GM19397 (cell line): ENCODE measurements at regions not wholly inside any gene's neighbourhood (a gene's known extent, or its start where the extent isn't known, plus 50 kb on each side); places are given as distances from the start of the nearest gene placed in this dataset.
"Not testable (repeated sequence)": the region's sequence is repeated elsewhere in the genome, so short reads cannot be mapped to it uniquely, and the experiment has no call there.

Source experiments
- ATAC-seq: cut with Tn5 transposase; IDR thresholded peaks from one replicate; pipeline ENCODE4 v1.9.1; 2021; ENCODE audit warnings: mild to moderate bottlenecking, moderate library complexity; ENCODE audit not compliant: unreplicated experiment

DNA sequence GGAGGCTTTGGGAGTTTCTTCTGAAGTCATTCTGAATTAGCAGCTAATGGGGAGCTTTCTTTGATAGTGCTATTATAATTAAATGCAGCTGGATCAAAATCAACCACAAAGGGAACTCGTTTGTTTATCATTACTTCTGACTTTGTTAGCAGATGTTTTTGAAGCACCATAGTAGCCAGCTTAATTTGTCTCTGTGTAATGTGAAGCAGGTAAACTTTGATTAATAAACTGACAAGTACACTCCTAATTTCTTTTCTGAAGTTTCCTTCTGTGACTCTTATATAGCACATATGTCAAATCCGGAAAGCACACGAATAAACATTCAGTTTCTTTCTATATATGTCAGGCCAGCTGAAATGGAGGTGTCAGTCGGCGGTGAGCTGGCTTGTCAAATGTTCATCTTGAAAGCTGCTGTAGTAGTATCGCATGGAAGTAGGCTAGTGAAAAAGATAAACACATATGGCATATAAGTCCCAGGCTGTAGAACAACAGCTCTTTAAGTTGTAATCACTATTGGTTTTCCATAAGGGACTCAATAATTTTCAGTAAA lies 451.9 kb upstream of the ZEB2 start:
- no peak for ATAC-seq

GRCh38 chr2:144970410-144970809 lies 450.5 kb upstream of the ZEB2 start:
- not testable (repeated sequence) for ATAC-seq

DNA sequence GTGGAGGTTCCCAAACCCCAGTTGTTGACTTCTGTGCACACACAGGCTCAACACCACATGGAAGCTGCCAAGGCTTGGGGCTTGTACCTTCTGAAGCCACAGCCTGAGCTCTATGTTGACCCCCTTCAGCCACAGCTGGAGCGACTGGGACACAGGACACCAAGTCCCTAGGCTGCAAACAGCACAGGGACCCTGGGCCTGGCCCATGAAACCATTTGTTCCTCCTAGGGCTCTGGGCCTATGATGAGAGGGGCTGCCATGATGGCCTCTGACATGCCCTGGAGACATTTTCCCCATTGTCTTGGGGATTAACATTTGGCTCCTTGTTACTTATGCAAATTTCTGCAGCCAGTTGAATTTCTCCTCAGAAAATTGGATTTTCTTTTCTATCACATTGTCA lies 449.6 kb upstream of the ZEB2 start:
- ATAC-seq = not testable (repeated sequence)

GRCh38 chr2:144967961-144968360 lies 448.0 kb upstream of the ZEB2 start:
- ATAC-seq = no peak

DNA sequence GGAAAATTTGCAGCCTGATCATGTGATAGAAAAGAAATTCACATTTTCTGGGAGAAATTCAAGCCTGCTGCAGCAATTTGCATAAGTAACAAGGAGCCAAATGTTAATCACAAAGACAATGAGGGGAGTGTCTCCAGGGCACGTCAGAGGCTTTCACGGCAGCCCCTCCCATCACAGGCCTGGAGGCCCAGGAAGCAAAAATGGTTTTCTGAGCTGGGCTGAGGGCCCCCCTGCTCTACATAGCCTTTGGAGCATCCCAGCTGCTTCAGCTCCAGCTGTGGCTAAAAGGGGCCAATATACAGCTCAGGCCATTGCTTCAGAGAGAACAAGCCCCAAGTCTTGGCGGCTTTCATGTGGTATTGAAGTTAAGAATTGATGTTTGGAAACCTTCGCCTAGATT lies 445.3 kb upstream of the ZEB2 start:
- no peak for ATAC-seq

DNA sequence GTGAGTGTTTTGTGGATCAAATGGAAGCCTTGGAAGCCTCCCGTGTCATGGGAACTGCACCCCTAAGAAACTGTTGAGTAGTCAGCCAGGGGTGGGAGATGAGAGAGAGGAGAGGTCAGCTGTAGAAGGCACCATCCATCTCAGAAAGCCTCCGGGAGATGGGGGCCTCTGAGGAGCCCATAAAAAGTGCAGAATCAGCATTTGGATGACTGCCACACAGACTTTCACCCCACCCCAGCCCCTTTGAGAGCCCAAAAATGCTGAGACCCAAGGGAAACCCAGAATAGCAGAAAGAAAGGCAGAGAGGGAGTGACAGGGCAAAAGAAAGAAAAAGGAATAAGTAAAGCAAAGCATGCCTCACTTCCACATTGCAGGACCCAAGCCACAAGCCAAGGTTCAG lies 443.1 kb upstream of the ZEB2 start:
- ATAC-seq = no peak

- no peak for ATAC-seq
Measured at GRCh38 chr2:144959416-144959815, 439.5 kb upstream of the ZEB2 start.

DNA sequence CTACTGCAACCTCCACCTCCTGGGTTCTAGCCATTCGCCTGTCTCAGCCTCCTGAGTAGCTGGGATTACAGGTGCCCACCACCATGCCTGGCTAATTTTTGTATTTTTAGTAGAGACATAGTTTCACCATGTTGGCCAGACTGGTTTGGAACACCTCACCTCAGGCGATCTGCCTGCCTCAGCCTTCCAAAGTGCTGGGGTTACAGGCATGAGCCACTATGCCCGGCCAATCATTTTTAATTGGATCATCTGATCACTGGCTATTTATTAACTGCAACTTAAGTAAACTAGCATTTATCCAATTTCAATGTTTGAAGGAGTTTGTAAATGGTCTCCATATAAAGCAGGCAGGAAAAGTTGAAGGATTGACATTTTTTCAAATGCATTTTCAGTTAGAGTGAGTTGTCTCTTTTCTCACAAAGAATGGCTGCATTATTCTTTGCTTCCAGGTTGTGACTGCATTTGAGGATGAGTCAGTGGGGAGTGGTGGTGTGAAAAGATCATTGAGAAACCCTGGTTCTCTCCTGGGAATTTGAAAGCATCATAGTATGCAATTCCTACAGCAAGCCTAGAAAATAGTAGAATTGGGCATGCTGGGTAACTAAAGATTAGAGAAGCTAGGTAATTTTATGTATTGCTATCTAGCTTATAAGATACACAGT lies 431.1 kb upstream of the ZEB2 start:
- no peak for ATAC-seq

DNA sequence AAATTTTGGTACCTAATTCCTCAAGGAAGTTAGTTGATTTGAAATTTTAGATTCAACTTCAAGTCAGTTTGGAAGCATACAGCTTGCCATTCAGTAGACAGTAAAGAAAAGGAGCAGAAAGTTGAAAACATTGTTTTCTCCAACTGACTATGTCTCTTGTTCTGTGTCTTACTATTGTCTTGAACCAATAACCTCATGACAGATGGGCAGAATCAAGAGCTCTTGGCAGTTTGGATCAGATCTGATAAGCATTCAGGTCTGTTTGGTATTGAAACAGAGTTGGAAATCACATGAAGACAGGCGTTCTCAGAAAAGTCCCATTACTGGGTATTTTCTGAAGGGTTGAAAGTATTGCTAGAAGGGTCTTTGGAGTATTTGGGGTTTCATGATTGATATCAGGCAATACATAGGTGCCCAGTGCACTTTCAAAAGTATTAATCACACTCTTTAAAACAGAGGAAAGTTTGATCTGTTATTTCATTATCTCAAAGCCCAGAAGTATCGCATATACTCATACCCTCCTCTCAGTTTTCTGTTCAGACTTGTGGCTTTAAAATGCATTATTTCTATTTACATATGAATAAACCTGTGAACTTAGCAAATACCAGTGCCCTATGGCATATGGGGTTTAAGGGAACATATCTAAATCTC lies 428.4 kb upstream of the ZEB2 start:
- no peak for ATAC-seq

DNA sequence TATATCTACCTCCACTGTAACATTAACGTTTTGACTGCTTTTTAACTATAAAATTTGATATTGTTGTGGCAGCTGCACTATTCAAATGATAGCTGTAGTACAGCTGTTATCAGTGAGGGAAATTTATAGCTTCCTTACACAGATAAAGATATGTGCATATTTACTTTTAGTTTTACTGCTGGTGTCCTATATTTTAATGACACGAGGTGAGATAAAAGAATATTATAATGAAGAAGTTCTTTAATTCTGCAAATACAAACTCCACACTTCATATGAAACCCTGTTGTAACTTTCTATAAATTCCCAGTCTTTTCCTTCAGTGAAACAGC lies 427.8 kb upstream of the ZEB2 start:
- no peak for ATAC-seq

DNA sequence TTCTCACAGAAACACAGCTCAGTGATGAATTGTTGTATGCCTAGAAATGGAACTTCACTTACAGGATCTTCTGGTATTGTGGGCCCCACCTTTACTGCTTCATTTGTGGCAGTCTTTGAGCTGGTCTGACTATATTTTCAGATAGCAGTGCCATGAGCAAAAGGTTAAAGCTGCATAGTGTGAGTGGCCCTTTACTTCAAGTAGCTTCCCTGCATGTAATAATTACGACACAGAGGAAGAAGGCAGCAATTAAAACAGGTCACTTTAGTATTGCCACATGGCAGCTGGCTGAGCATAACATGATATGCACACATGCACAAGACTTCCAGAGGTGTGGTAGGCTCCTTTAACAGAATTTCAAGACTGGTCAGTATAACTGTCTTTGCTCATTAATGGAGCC lies 426.3 kb upstream of the ZEB2 start:
- no peak for ATAC-seq

GRCh38 chr2:144944546-144945220 lies 424.8 kb upstream of the ZEB2 start:
- ATAC-seq = no peak

DNA sequence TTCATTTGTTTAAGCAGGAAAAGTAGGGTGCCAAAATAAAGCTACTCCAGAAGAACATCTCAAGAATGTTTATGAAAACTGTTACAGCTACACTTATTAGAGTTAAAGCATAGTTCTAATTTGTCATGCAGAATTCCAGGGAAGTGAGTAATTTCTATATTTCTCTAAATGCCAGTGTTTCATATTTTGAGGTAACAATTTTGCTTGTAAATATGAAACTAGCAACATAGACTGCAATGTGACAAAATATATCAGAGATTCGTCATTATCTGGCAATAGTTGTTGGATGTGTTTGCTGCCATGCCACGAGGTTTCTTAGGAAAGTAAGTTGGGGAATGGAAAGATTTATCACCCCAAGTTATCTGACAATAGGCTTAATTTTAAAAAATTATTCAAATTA lies 424.1 kb upstream of the ZEB2 start:
- no peak for ATAC-seq

DNA sequence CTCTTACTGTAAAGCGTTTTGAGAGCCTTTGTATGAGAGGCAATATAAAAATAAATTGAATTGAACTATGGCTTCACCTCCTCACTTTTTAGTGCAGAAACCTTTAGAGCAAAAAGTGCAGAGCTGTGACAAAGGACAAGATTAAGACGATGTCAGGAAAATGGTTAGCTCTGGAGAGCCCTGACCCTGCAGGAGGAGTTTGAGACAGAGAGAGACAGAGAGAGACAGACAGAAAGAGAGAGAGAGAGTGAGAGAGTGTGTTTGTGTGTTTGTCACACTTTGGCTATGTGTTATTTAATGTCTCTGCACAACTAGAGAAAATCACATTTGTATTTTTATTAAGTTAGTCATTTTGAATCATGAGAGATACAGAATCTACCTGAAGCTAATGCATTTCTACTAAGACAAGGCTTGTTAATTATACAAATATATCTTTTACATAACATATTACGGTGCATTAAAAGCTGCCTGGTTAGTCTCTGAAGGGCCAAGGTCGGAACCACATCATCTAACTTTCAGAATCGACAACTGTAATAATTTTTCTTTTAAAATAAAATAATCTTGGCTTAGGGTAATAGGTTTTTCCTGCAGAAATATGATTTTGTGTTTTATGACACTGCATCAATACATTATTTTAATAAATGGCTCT lies 423.5 kb upstream of the ZEB2 start:
- no peak for ATAC-seq

DNA sequence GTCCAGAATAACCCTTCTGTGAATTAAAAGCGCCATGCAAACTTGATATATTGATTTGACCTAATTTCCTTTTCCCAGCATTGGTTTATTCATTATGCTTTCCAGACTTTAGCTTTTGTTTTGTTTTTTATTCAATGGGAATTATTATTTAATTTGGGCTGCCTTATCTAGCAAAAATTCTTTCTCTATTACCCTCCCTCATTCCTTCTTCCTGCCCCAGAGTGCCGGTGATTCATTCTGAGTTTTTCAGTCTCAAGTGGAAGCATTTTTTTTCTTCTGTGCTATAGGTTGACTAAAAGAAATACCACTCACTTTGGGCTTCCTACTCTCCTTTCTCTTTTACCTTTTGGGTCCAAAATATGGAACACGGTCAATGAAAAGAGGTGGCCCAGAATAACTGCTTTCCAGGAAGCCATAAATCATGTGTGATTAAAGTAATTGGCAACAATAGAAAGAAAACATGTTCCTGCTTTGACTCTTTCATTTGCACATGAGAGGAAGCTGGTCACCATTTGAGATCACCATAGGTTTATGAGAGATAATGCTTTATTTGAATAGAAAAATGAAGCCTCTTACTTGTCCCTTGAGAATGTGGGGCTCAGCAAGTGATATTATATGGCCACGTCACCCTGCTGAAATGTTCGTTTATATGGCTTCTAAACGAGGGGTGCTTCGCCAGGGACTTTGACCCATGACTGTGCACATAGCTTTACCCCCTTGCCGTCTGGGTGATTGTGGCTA lies 422.8 kb upstream of the ZEB2 start:
- no peak for ATAC-seq

GRCh38 chr2:144941743-144942488 lies 422.0 kb upstream of the ZEB2 start:
- no peak for ATAC-seq

- no peak for ATAC-seq
Measured at GRCh38 chr2:144939590-144939989, 419.7 kb upstream of the ZEB2 start.

DNA sequence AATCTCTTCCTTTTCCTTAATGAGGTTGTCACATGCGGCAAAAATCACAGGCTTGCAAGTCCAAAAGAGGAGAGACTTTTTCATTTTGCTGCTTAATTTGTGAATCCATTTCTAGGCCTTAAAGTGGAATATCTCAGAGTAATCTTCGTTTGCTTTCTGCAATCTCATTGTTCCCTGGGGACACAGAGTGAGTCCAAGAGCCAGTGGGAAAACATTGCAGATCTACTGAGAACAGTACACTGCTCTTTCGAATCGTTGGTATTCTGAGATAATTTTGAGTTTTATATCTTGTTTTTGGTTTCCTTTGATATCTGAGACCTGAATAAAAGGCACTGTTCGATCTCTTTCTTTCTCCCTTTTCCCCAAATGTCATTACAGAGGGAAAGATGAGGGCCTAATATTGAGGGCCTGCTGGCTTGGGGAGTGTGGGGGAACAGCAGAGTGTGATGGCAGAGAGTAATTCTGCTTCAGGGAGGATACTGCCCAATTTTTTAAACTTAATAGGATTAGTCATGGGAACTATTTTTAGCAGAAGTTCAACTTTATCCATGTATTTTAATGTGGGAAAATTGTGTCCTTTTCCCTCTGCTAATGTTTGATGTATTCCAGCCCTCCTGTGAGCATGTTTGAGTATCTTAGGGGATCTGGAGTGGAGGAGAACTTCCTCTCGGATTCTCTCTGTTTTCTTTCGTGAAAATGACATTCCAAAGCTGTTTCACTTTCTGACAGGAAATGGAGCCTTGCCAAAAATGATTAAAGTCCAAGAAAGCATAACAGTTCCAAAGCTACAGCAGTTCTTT lies 418.2 kb upstream of the ZEB2 start:
- ATAC-seq = no peak

GRCh38 chr2:144937066-144937465 lies 417.1 kb upstream of the ZEB2 start:
- no peak for ATAC-seq

DNA sequence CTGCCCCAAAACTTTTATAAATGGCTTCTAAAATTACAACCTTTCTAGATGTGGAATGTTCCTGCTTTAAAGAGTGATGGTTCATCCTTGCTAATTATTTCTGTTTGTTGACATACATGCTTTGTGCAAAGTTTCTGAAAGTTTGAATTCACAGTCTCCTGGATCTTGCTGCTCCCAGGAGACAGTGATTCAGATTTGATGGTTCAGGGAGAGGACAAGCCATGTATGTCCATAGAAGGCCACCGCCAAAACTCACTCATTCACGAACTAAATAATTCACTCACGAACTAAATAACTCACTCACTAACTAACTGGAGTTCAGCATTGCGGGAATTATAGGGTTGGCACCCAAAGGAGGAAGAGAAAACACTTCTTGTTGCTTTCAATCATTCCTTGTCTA lies 416.5 kb upstream of the ZEB2 start:
- no peak for ATAC-seq
